Upper lobe of right lung (tissue), 1 donor: ENCODE measurements at regions not wholly inside any gene's neighbourhood (a gene's known extent, or its start where the extent isn't known, plus 50 kb on each side); places are given as distances from the start of the nearest gene placed in this dataset.

Experiments used
- ATAC-seq: fragments of 200-7000 bp; cut with Tn5 transposase; one replicate; pipeline ENCODE4 v1.9.1; 2020; ENCODE audit warnings: mild to moderate bottlenecking, moderate library complexity
- DNase-seq: peaks from one replicate; pipeline ENCODE4 v3.0.0-alpha.2; 2020
- H3K27ac ChIP-seq: fragments of 200-600 bp; one replicate; pipeline ENCODE4 v1.8.0; 2022
- H3K27me3 ChIP-seq: fragments of 200-600 bp; one replicate; pipeline ENCODE4 v1.8.0; 2022; ENCODE audit warnings: mild to moderate bottlenecking
- H3K36me3 ChIP-seq: fragments of 200-600 bp; one replicate; pipeline ENCODE4 v1.8.0; 2022
- H3K4me1 ChIP-seq: fragments of 200-600 bp; one replicate; pipeline ENCODE4 v1.8.0; 2022
- H3K4me3 ChIP-seq: fragments of 200-600 bp; one replicate; pipeline ENCODE4 v1.8.0; 2022; ENCODE audit warnings: mild to moderate bottlenecking
- H3K9me3 ChIP-seq: fragments of 200-600 bp; one replicate; pipeline ENCODE4 v1.8.0; 2022
- intact Hi-C: fragments of 100-400 bp; cut with DNase I; formaldehyde crosslinking; loops from one replicate; pipeline ENCODE4 v1.11.0; 2022
- TF ChIP-seq, protein P1 (sequence below): fragments of 200-600 bp; IDR thresholded peaks from one replicate; pipeline ENCODE4 v1.8.0; 2022; ENCODE audit warnings: antibody characterized with exemption
- donor health status: DM: no; HTN: yes; CAD: no; lungs with severe emphysema.

DNA sequence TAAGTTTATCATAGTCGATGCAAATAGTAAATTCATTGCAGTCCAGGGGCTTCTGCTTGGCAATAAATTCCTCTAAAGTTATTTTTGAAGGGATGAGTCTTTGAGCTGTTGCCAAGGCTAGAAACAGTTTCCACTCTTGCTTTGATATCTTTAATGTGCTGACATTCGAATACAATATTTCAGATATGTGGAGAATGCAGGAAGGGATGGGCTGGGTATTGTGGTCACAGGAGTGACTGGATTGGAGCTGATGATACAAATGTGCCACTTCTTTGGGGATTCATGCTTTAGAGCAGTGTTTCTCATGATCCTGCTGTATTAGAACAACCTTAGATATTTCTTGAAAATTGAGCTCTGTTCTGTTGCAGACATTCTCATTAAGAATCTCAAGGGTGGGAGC, 139.0 kb downstream of the PRDM13 start:
- no peak for DNase-seq
- TF ChIP-seq, protein P1, sequence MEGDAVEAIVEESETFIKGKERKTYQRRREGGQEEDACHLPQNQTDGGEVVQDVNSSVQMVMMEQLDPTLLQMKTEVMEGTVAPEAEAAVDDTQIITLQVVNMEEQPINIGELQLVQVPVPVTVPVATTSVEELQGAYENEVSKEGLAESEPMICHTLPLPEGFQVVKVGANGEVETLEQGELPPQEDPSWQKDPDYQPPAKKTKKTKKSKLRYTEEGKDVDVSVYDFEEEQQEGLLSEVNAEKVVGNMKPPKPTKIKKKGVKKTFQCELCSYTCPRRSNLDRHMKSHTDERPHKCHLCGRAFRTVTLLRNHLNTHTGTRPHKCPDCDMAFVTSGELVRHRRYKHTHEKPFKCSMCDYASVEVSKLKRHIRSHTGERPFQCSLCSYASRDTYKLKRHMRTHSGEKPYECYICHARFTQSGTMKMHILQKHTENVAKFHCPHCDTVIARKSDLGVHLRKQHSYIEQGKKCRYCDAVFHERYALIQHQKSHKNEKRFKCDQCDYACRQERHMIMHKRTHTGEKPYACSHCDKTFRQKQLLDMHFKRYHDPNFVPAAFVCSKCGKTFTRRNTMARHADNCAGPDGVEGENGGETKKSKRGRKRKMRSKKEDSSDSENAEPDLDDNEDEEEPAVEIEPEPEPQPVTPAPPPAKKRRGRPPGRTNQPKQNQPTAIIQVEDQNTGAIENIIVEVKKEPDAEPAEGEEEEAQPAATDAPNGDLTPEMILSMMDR = no peak
- H3K4me3 ChIP-seq = no peak overlapping the region
- H3K27me3 ChIP-seq = peaks cover 13% of the 10 kb centered on the region
- no peaks in the 10 kb centered on the region for H3K36me3 ChIP-seq
- intact Hi-C loops = no loop called here
- ATAC-seq = no peak
- H3K9me3 ChIP-seq = no peaks in the 10 kb centered on the region
- H3K27ac ChIP-seq = no peak overlapping the region
- H3K4me1 ChIP-seq = no peaks in the 10 kb centered on the region

DNA sequence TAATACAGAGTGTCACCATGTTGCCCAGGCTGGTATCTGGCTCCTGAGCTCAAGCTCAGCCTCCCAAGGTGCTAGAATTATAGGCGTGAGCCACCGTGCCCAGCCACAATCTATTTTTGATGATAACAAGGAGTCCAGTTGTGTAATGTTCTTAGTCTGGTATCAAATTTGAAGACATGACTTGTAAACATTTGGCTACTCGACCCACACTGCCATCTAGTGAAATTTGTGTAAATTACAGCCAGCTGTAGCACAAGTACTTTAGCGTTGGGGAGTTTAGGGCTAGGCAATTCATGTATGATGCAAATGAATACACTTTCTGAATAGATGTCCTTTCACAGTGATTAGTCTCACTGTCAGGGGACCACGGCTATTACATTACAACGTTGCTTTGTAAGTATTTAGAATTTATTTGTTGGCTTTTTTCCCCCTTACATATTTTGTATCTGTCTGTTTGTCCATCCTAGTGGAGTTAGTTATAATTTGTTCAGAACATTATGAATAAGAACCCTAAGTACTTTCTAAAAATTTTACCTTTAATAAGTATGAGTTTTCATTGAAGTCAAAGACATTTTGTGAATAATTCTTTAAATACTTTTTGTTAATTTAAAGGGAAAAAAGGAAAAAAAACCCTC, 139.7 kb downstream of the PRDM13 start:
- intact Hi-C loops = no loop called here
- Histone ChIP-seq H3K9me3 (no peaks in the 10 kb centered on the region), H3K36me3 (no peaks in the 10 kb centered on the region), H3K27me3 (peaks cover 13% of the 10 kb centered on the region), H3K4me1 (no peaks in the 10 kb centered on the region), H3K4me3 (no peak overlapping the region), H3K27ac (no peak overlapping the region)
- ATAC-seq = peak; percentile 97
- DNase-seq = no peak
- TF ChIP-seq, protein P1 = peak; percentile 91

DNA sequence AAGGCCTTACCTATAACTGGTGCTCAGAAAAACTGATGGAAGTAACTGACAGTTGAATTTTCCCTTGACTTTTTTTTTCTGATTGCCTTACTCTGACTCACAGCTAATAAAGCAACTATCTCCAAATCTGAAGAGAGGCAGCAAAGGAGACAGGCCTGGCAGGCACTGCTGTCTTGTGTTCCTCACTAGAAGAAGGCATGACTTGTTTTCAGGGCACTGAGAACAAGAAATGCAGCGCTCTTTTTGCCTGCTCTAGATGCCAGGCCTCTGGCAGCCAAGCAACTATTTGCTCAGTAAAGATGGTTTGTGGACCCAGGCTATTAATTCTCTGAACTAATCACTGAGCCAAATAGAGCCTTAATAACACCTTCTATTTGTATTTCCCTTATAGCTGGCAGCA, 155.1 kb downstream of the PRDM13 start:
- TF ChIP-seq, protein P1 = no peak
- intact Hi-C loops = no loop called here
- Histone ChIP-seq H3K27ac (no peak overlapping the region), H3K4me3 (no peak overlapping the region), H3K27me3 (no peaks in the 10 kb centered on the region), H3K36me3 (no peaks in the 10 kb centered on the region), H3K4me1 (no peaks in the 10 kb centered on the region), H3K9me3 (no peaks in the 10 kb centered on the region)
- ATAC-seq (no peak), DNase-seq (no peak)

DNA sequence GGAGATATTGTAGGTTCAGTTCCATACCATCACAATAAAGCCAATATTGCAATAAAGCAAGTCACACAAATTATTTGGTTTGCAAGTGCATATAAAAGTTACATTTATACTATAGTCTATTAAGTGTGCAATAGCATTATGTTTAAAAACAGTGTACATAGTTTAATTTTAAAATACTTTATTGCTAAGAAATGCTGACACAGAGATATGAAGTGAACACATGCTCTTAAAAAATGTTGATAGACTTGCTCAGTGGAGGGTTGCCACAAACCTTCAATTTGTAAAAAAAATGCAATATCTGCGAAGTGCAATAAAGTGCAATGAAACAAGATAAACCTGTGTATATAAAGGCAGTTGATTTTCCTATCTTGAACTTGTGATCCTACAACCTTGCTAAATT, 161.5 kb downstream of the PRDM13 start:
- no peaks in the 10 kb centered on the region for H3K4me1 ChIP-seq
- no peak overlapping the region for H3K4me3 ChIP-seq
- intact Hi-C loops = no loop called here
- TF ChIP-seq, protein P1 = no peak
- H3K9me3 ChIP-seq = no peaks in the 10 kb centered on the region
- ATAC-seq = no peak
- H3K27me3 ChIP-seq = no peaks in the 10 kb centered on the region
- DNase-seq = no peak
- no peak overlapping the region for H3K27ac ChIP-seq
- H3K36me3 ChIP-seq = no peaks in the 10 kb centered on the region

DNA sequence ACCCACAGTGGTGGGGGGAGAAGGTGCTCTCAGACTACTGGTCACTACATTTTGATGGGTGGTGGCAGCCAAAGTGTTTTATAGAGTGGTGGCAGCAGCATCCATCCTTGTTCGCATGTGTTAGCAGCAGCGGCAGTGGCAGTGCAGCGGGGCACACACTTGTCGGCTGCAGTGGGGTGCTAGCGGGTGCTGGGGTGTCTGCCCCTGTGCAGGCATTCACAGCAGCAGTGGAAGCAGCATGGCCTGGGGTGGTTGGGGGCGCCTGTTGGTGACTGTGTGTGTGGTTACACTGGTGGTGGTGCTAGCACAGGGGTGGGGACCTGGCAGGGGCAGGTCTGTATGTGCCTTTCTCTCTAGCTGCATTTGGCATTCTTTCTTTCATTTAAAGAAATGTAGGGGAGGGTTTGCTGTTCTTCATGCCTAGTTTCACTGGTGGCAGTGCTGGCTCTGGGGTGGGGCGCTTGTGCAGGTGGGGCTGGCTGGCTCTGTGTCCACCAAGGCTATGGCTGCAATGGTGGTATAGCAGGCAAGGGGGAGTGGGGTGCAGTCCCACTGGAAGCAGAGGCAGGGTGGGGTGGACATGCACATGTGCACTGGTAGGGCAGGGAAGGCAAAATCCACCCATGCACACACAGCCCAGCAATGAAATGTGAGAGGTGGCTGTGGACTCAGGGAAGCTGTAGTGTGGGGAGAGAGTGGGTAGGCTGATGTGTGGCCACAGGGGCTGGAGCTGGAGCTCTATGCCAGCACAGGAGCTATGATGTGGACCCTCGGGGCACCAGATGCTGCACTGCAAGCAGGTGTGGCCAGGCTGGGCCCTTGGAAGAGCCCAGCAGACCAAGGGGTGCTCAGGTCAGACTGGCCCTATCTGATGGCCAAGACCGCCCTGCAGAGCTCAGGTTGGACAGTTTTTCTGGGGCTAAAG, 173.3 kb downstream of the PRDM13 start:
- TF ChIP-seq, protein P1 = no peak
- ATAC-seq = peak; percentile 45
- no peak for DNase-seq
- no peaks in the 10 kb centered on the region for H3K36me3 ChIP-seq
- H3K27ac ChIP-seq = no peak overlapping the region
- intact Hi-C loops = no loop called here
- no peak overlapping the region for H3K4me3 ChIP-seq
- H3K4me1 ChIP-seq = no peaks in the 10 kb centered on the region
- H3K9me3 ChIP-seq = no peaks in the 10 kb centered on the region
- no peaks in the 10 kb centered on the region for H3K27me3 ChIP-seq
